K562 (cell line): ENCODE measurements at regions not wholly inside any gene's neighbourhood (a gene's known extent, or its start where the extent isn't known, plus 50 kb on each side); places are given as distances from the start of the nearest gene placed in this dataset.

Experiments used
- ATAC-seq: fragments of 200-7000 bp; cut with Tn5 transposase; 3 replicates; pipeline ENCODE4 v1.9.1; 2020; ENCODE audit warnings: moderate library complexity
- BruUV-seq: library from RNA; stranded (reverse); fragments of 400-500 nt; replicated peaks from 2 replicates; lab custom pipeline; 2021; lab: Mats Ljungman, UMichigan
- CTCF ChIA-PET: fragments of 300-600 bp; formaldehyde crosslinking; extraction: SDS; loops from one replicate; lab custom pipeline; 2021; ENCODE audit warnings: low intra/inter-chr PET ratio; lab: Yijun Ruan, JAX
- POLR2A ChIA-PET: fragments of 300-600, 350-650 bp; sonication (Branson Sonifier 250); formaldehyde crosslinking; extraction: SDS; loops from one replicate; lab custom pipeline; 2021; ENCODE audit warnings: antibody characterized with exemption, inconsistent platforms; lab: Yijun Ruan, JAX
- DNase-seq, 4 experiments: peaks; one replicate each; pipeline versions ENCODE4 v3.0.0 to v3.0.0-alpha.2; 2011 to 2018; ENCODE audit warnings: low spot score in 3 of 4, mixed read lengths in 3 of 4; ENCODE audit errors: extremely low read depth in 1 of 4
- FAIRE-seq: peaks from 2 replicates; lab custom pipeline; 2011; peaks lifted over from hg19 to GRCh38; lab: Jason Lieb, UNC
- H2AFZ ChIP-seq: 2 replicates; pipeline ENCODE4 v1.6.0; 2011; ENCODE audit warnings: low read depth, low read length, control low read depth, inconsistent platforms
- H3K27ac ChIP-seq: fragments of 200-600 bp; 3 replicates; pipeline ENCODE4 v1.8.0; 2011; ENCODE audit warnings: low read depth, mild to moderate bottlenecking, control low read depth, inconsistent platforms, low read length, moderate library complexity, mixed read lengths; ENCODE audit errors: extremely low read depth
- H3K27me3 ChIP-seq, 2 experiments: fragments of 300-600 bp in 1 of 2; 2 replicates in 1 of 2; 3 replicates in 1 of 2; pipeline versions ENCODE4 v1.6.0 to v1.8.0; 2011; ENCODE audit warnings: inconsistent platforms in 2 of 2, low read length in 2 of 2, mild to moderate bottlenecking in 1 of 2, mixed read lengths in 1 of 2, moderate library complexity in 1 of 2; ENCODE audit not compliant: control insufficient read depth in 2 of 2, insufficient read depth in 2 of 2
- H3K36me3 ChIP-seq: fragments of 300-600 bp; 3 replicates; pipeline ENCODE4 v1.8.0; 2011; ENCODE audit warnings: mild to moderate bottlenecking, low read length, inconsistent platforms; ENCODE audit not compliant: control insufficient read depth, insufficient read depth
- H3K4me1 ChIP-seq, 2 experiments: fragments of 200-600 bp in 1 of 2; replicated peaks in 1 of 2; 2 replicates in 1 of 2; 3 replicates in 1 of 2; pipeline versions ENCODE4 v1.5.1 to v1.8.0; 2011; ENCODE audit warnings: inconsistent platforms in 2 of 2, low read length in 2 of 2, mild to moderate bottlenecking in 1 of 2, mixed read lengths in 1 of 2, moderate library complexity in 1 of 2; ENCODE audit not compliant: control insufficient read depth in 2 of 2, insufficient read depth in 2 of 2
- H3K4me2 ChIP-seq: 2 replicates; pipeline ENCODE4 v1.6.1; 2011; ENCODE audit warnings: low read length, control low read depth, inconsistent platforms, mixed read lengths; ENCODE audit not compliant: insufficient read depth
- H3K4me3 ChIP-seq: fragments of 200-600 bp; sonication (generic), shearing (Covaris generic); 2 replicates; pipeline ENCODE4 v1.5.1; 2016; ENCODE audit warnings: control low read depth, inconsistent platforms
- H3K79me2 ChIP-seq: fragments of 200-600 bp; 3 replicates; pipeline ENCODE4 v1.8.0; 2011; ENCODE audit warnings: low read length, inconsistent platforms; ENCODE audit not compliant: control insufficient read depth, insufficient read depth
- H3K9ac ChIP-seq, 2 experiments: 2 replicates each; pipeline versions ENCODE4 v1.6.0 to v1.6.1; 2011; ENCODE audit warnings: low read depth in 2 of 2, low read length in 2 of 2, control low read depth in 1 of 2, inconsistent platforms in 1 of 2, mild to moderate bottlenecking in 1 of 2, mixed read lengths in 1 of 2; ENCODE audit not compliant: insufficient read depth in 1 of 2
- H3K9me1 ChIP-seq: one replicate; pipeline ENCODE4 v1.6.0; 2011; ENCODE audit warnings: inconsistent platforms, mild to moderate bottlenecking, low read length, moderate library complexity; ENCODE audit not compliant: control insufficient read depth, insufficient read depth
- H3K9me3 ChIP-seq: replicated peaks from 2 replicates; pipeline ENCODE4 v1.5.1; 2011; ENCODE audit warnings: low read depth, low read length, inconsistent platforms; ENCODE audit not compliant: control insufficient read depth, insufficient read depth
- H4K20me1 ChIP-seq: replicated peaks from 2 replicates; pipeline ENCODE4 v1.6.1; 2011; ENCODE audit warnings: low read length, inconsistent platforms, mixed read lengths; ENCODE audit not compliant: control insufficient read depth, insufficient read depth
- EWSR1 ChIP-seq: fragments of 450-650 bp; IDR thresholded peaks from 2 replicates; pipeline ENCODE4 v1.6.1; 2018; ENCODE audit warnings: borderline replicate concordance, mild to moderate bottlenecking, low read depth, moderate library complexity; ENCODE audit not compliant: partially characterized antibody
- GABPB1 ChIP-seq: sonication (generic); formaldehyde crosslinking; IDR thresholded peaks from 2 replicates; pipeline ENCODE4 v1.8.0; 2022; ENCODE audit warnings: mild to moderate bottlenecking, missing genetic modification reagents
- HDAC3 ChIP-seq: fragments of 450-650 bp; IDR thresholded peaks from 2 replicates; pipeline ENCODE4 v1.6.1; 2018; ENCODE audit warnings: borderline replicate concordance, mild to moderate bottlenecking, moderate library complexity; ENCODE audit not compliant: partially characterized antibody
- HMG20A ChIP-seq: fragments of 450-650 bp; formaldehyde crosslinking; conservative IDR thresholded peaks from 2 replicates; pipeline ENCODE4 v1.4.0; 2020; ENCODE audit warnings: mild to moderate bottlenecking, mixed read lengths
- IRF2 ChIP-seq: sonication (generic); formaldehyde crosslinking; IDR thresholded peaks from 2 replicates; pipeline ENCODE4 v1.8.1; 2022; ENCODE audit warnings: mild to moderate bottlenecking, missing genetic modification reagents
- XRCC3 ChIP-seq: fragments of 450-650 bp; IDR thresholded peaks from 2 replicates; pipeline ENCODE4 v1.6.1; 2017; ENCODE audit warnings: mild to moderate bottlenecking, moderate library complexity
- WGBS: fragments of 100-300 bp; shearing (Covaris generic); methylation state at CpG from one replicate; pipeline ENCODE4 v1.1.6; 2016; ENCODE audit warnings: low coverage, mixed read lengths; ENCODE audit not compliant: insufficient coverage; ENCODE audit errors: missing lambda C conversion rate; 5-methylcytosine and 5-hydroxymethylcytosine counted together
- in situ Hi-C: fragments of 300-500 bp; cut with MboI; formaldehyde crosslinking; loops from 4 replicates; pipeline ENCODE4 v1.15.0; 2018; ENCODE audit warnings: inconsistent platforms, mixed read lengths
- intact Hi-C: fragments of 100-400 bp; cut with micrococcal nuclease; formaldehyde crosslinking; loops from 2 replicates; pipeline ENCODE4 v1.14.2; 2022
- TF ChIP-seq, protein P1 (sequence below): fragments of 250-450 bp; sonication (Bioruptor Pico); IDR thresholded peaks from 2 replicates; pipeline ENCODE4 v1.5.0; 2021; ENCODE audit warnings: mild to moderate bottlenecking, moderate library complexity
- TF ChIP-seq, protein P2 (sequence below): fragments of 250-450 bp; sonication (Bioruptor Pico); IDR thresholded peaks from 2 replicates; pipeline ENCODE4 v1.8.0; 2021; ENCODE audit warnings: moderate library complexity, mild to moderate bottlenecking, inconsistent platforms

DNA sequence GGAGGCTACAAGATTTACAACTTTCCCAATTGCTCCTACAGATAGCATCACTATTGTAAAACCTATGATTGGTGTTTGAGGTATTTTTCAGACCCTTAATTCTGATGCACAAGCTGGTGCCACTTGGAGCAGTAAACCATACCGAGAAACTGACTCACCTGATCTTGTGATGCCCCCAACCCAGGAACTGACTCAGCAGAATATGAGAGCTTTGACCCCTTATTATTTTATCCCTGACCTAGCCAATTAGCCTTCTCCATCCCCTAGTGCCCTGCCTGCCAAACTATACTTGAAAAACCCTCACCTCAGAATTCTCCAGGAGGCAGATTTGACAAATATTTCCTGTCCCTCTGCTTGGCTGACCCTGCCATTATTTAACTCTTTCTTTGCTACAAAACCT, 585.9 kb upstream of the GHITM start:
- no peak overlapping the region for H3K9ac ChIP-seq
- no peak overlapping the region for H3K27ac ChIP-seq
- in situ Hi-C loops, result no loop called here
- no peak for FAIRE-seq
- ATAC-seq, result no peak
- no peaks in the 10 kb centered on the region for H3K27me3 ChIP-seq
- no peak overlapping the region for H3K4me3 ChIP-seq
- intact Hi-C loops, result no loop called here
- H3K4me2 ChIP-seq, result no peak overlapping the region
- H2AFZ ChIP-seq, result no peak overlapping the region
- no peaks in the 10 kb centered on the region for H4K20me1 ChIP-seq
- 0% methylated on average over 1 of the region's 1 CpG for WGBS
- no peaks in the 10 kb centered on the region for H3K79me2 ChIP-seq
- TF ChIP-seq HMG20A (CRISPR knock-in tag) (no peak), HDAC3 (no peak), EWSR1 (no peak), IRF2 (no peak), XRCC3 (no peak), GABPB1 (no peak)
- TF ChIP-seq, protein P1, sequence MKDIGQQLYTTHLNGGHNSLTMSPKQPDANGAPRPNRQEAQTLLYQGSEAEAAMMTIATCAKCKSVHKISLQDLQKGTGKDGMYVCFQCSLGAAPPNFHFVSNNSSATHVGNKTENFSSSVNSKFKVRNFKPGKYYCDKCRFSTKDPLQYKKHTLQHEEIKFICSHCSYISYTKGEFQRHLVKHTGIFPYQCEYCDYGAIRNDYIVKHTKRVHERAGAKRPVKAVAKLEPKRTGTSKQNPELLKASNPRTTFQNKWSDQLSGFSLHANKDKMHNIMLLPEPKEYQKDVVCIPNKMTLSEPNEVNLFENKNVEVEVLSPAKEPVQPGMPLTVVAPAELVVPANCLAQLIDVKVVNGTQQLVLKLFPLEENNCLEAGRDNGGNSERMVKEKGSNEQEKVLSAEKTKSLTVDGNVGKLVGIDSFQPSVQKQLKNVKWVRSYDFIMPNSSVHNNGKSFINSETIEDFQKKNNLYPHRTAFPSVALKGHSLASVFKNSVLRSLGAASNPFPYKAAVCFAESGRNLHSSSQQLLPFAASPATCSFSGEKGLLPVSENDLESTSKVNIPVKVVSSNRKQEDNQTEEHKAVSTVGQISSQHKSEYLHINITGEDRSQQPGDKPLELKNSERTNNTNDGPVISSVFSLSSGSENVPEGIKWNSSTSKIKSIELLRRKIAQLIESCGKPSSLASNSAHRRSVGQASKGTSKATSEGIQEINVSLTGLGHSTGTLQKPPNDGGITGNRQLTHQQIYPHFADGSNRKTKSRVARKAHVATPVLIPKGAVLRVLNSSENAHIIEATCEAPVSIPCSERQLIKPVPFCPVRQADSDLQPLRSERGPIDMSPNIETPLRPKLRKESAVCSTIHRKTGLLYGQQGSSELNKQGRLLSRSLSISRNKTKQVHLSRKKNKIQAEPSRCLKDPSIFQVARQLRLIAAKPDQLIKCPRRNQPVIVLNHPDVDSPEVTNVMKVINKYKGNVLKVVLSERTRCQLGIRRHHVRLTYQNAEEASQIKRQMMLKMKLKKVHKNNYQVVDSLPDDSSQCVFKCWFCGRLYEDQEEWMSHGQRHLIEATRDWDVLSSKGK (CRISPR knock-in tag), result no peak
- TF ChIP-seq, protein P2, sequence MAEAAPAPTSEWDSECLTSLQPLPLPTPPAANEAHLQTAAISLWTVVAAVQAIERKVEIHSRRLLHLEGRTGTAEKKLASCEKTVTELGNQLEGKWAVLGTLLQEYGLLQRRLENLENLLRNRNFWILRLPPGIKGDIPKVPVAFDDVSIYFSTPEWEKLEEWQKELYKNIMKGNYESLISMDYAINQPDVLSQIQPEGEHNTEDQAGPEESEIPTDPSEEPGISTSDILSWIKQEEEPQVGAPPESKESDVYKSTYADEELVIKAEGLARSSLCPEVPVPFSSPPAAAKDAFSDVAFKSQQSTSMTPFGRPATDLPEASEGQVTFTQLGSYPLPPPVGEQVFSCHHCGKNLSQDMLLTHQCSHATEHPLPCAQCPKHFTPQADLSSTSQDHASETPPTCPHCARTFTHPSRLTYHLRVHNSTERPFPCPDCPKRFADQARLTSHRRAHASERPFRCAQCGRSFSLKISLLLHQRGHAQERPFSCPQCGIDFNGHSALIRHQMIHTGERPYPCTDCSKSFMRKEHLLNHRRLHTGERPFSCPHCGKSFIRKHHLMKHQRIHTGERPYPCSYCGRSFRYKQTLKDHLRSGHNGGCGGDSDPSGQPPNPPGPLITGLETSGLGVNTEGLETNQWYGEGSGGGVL (CRISPR knock-in tag), result no peak
- DNase-seq, result no peak
- no TSS peak for BruUV-seq
- H3K9me3 ChIP-seq, result no peaks in the 10 kb centered on the region; the same call in 1 of the 2 replicates
- H3K36me3 ChIP-seq, result no peaks in the 10 kb centered on the region
- no peaks in the 10 kb centered on the region for H3K9me1 ChIP-seq
- POLR2A ChIA-PET, result no interaction called here
- CTCF ChIA-PET, result no interaction called here
- H3K4me1 ChIP-seq, result no peaks in the 10 kb centered on the region
